Testis (tissue), 2 donors: ENCODE measurements at regions not wholly inside any gene's neighbourhood (a gene's known extent, or its start where the extent isn't known, plus 50 kb on each side); places are given as distances from the start of the nearest gene placed in this dataset.

Experiments used
- DNase-seq: peaks from one replicate; pipeline ENCODE4 v3.0.0-alpha.2; 2019
- H3K27ac ChIP-seq, 2 donors: fragments of 200-600 bp; sonication (generic); one replicate each; pipeline ENCODE4 v1.5.1; 2019
- H3K27me3 ChIP-seq: fragments of 200-600 bp; sonication (generic); one replicate; pipeline ENCODE4 v1.5.1; 2019
- H3K36me3 ChIP-seq: fragments of 200-600 bp; sonication (generic); one replicate; pipeline ENCODE4 v1.5.1; 2017; ENCODE audit warnings: low read depth; ENCODE audit errors: missing control alignments
- H3K4me1 ChIP-seq: fragments of 200-600 bp; sonication (generic); one replicate; pipeline ENCODE4 v1.5.1; 2019
- H3K4me3 ChIP-seq, 2 donors: fragments of 200-600 bp; sonication (generic); one replicate each; pipeline ENCODE4 v1.5.1; 2017 to 2019
- H3K9me3 ChIP-seq: fragments of 200-600 bp; sonication (generic); one replicate; pipeline ENCODE4 v1.5.1; 2017
- CTCF ChIP-seq, 3 experiments: fragments of 450-650 bp in 2 of 3; fragments of 200-600 bp in 1 of 3; sonication (generic) in 1 of 3; IDR thresholded peaks; one replicate each; pipeline ENCODE4 v1.5.1; 2016 to 2019; ENCODE audit warnings: antibody characterized with exemption in 3 of 3, mild to moderate bottlenecking in 2 of 3, moderate library complexity in 1 of 3
- POLR2A ChIP-seq: fragments of 450-650 bp; IDR thresholded peaks from one replicate; pipeline ENCODE4 v1.6.1; 2017; ENCODE audit warnings: antibody characterized with exemption, mild to moderate bottlenecking, moderate library complexity
- WGBS, 2 donors: methylation state at CpG; one replicate each; pipeline ENCODE4 v1.1.5; 2018; 5-methylcytosine and 5-hydroxymethylcytosine counted together
- intact Hi-C: fragments of 100-400 bp; cut with DNase I; formaldehyde crosslinking; loops from one replicate; pipeline ENCODE4 v1.15.1; 2023; ENCODE audit warnings: low total_unique reads

- DNase-seq = peak; percentile 58
- intact Hi-C loops = no loop called here
- H3K4me1 ChIP-seq = no peaks in the 10 kb centered on the region
- H3K9me3 ChIP-seq = no peaks in the 10 kb centered on the region
- WGBS, 2 donors = 1% methylated on average over 27 of the region's 27 CpGs
- H3K4me3 ChIP-seq = peak overlapping the region; percentile 34 to 61
- TF ChIP-seq CTCF (IDR thresholded peaks at IDR 0.05) (no peak), POLR2A (no peak)
- H3K27ac ChIP-seq = peak overlapping the region; percentile 52 to 58
- no peaks in the 10 kb centered on the region for H3K27me3 ChIP-seq
- H3K36me3 ChIP-seq = no peaks in the 10 kb centered on the region
These were observed 155.7 kb upstream of the PRSS16 start for GRCh38 chr6:27091661-27092315.

GRCh38 chr6:27092316-27092692 is 155.2 kb upstream of the PRSS16 start:
- H3K27me3 ChIP-seq = no peaks in the 10 kb centered on the region
- peak overlapping the region; percentile 34 to 61 for H3K4me3 ChIP-seq
- TF ChIP-seq POLR2A = no peak
- no peak for TF ChIP-seq CTCF (IDR thresholded peaks at IDR 0.05)
- peak overlapping the region; percentile 52 to 58 for H3K27ac ChIP-seq
- no peaks in the 10 kb centered on the region for H3K9me3 ChIP-seq
- WGBS, 2 donors = 24 to 28% methylated on average over 8 of the region's 8 CpGs
- no peak for DNase-seq
- H3K4me1 ChIP-seq = no peaks in the 10 kb centered on the region
- no peaks in the 10 kb centered on the region for H3K36me3 ChIP-seq
- intact Hi-C loops = no loop called here

GRCh38 chr6:27095914-27096313 is 151.6 kb upstream of the PRSS16 start:
- no peak overlapping the region for H3K4me3 ChIP-seq
- no peaks in the 10 kb centered on the region for H3K4me1 ChIP-seq
- H3K27me3 ChIP-seq = no peaks in the 10 kb centered on the region
- 65 to 75% methylated on average over 3 of the region's 3 CpGs for WGBS, 2 donors
- no peak for DNase-seq
- TF ChIP-seq POLR2A (no peak), CTCF (IDR thresholded peaks at IDR 0.05) (no peak)
- no peaks in the 10 kb centered on the region for H3K9me3 ChIP-seq
- H3K36me3 ChIP-seq = no peaks in the 10 kb centered on the region
- intact Hi-C loops = no loop called here
- H3K27ac ChIP-seq = no peak overlapping the region

GRCh38 chr6:27096834-27097511 is 150.5 kb upstream of the PRSS16 start:
- DNase-seq = peak; percentile 60
- H3K36me3 ChIP-seq = no peaks in the 10 kb centered on the region
- TF ChIP-seq POLR2A (no peak), CTCF (IDR thresholded peaks at IDR 0.05) (no peak)
- H3K27ac ChIP-seq = peak overlapping the region; percentile 17 to 27
- H3K4me3 ChIP-seq = peak overlapping the region; percentile 22 to 51
- no peaks in the 10 kb centered on the region for H3K9me3 ChIP-seq
- H3K4me1 ChIP-seq = no peaks in the 10 kb centered on the region
- WGBS, 2 donors = 0 to 1% methylated on average over 38 to 45 of the region's 45 CpGs
- no peaks in the 10 kb centered on the region for H3K27me3 ChIP-seq
- intact Hi-C loops = no loop called here

GRCh38 chr6:27098956-27099355 is 148.5 kb upstream of the PRSS16 start:
- TF ChIP-seq POLR2A (no peak), CTCF (IDR thresholded peaks at IDR 0.05) (no peak)
- no peak for DNase-seq
- Histone ChIP-seq H3K4me1 (no peaks in the 10 kb centered on the region), H3K4me3 (peak overlapping the region in 1 of 2 donors; percentile 12), H3K27ac (no peak overlapping the region), H3K36me3 (no peaks in the 10 kb centered on the region), H3K9me3 (no peaks in the 10 kb centered on the region), H3K27me3 (no peaks in the 10 kb centered on the region)
- intact Hi-C loops = no loop called here
- WGBS, 2 donors = 64 to 78% methylated on average over 19 of the region's 19 CpGs
